ENCODE measurements at regions not wholly inside any gene's neighbourhood (a gene's known extent, or its start where the extent isn't known, plus 50 kb on each side); places are given as distances from the start of the nearest gene placed in this dataset.

GRCh38 chr1:82266351-82266750 is 465.6 kb downstream of the ADGRL2 start:
- Histone ChIP-seq H3K27ac (ENCODE audit: low read depth, low read length) (no peak overlapping the region), H3K9me3 (ENCODE audit: low read depth, low read length) (no peaks in the 10 kb centered on the region), H3K4me3 (ENCODE audit: insufficient read depth, low read length) (no peak overlapping the region), H3K4me1 (ENCODE audit: insufficient read depth, low read length) (no peaks in the 10 kb centered on the region), H3K4me2 (ENCODE audit: insufficient read depth, low read length) (no peak overlapping the region), H2AFZ (ENCODE audit: low read length) (no peak overlapping the region), H4K20me1 (ENCODE audit: insufficient read depth, low read length) (no peaks in the 10 kb centered on the region), H3K36me3 (ENCODE audit: insufficient read depth, low read length) (no peaks in the 10 kb centered on the region), H3K79me2 (ENCODE audit: insufficient read depth, low read length) (no peaks in the 10 kb centered on the region), H3K27me3 (ENCODE audit: insufficient read depth, low read length) (no peaks in the 10 kb centered on the region)
- TF ChIP-seq CTCF (IDR thresholded peaks at IDR 0.05; ENCODE audit: extremely low read depth, low read depth, low read length) = no peak
- no peak for DNase-seq (ENCODE audit: insufficient read length, low spot score, missing footprints)

DNA sequence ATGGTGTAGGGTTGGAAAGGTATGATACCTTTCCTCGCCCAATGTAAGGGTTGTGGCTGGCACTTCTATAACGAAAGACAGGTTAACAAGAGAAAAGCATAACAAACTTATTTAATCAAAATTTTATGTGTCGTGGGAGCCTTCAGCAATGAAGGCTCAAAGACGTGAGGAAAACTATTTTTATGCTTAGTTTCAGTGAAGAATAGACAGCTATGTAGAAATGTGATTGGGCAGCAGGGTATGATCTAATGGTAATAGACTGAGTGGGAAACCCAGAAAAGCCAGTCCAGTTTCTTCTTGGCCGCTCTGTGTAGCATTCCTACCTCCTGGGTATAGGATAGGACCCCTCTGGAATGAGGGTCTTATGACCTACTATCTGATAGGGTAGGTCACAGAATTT is 464.7 kb downstream of the ADGRL2 start:
- Histone ChIP-seq H3K36me3 (ENCODE audit: insufficient read depth, low read length) (no peaks in the 10 kb centered on the region), H3K79me2 (ENCODE audit: insufficient read depth, low read length) (no peaks in the 10 kb centered on the region), H3K4me2 (ENCODE audit: insufficient read depth, low read length) (no peak overlapping the region), H3K27me3 (ENCODE audit: insufficient read depth, low read length) (no peaks in the 10 kb centered on the region), H3K9me3 (ENCODE audit: low read depth, low read length) (no peaks in the 10 kb centered on the region), H2AFZ (ENCODE audit: low read length) (no peak overlapping the region), H3K4me3 (ENCODE audit: insufficient read depth, low read length) (no peak overlapping the region), H4K20me1 (ENCODE audit: insufficient read depth, low read length) (no peaks in the 10 kb centered on the region), H3K27ac (ENCODE audit: low read depth, low read length) (no peak overlapping the region), H3K4me1 (ENCODE audit: insufficient read depth, low read length) (no peaks in the 10 kb centered on the region)
- DNase-seq (ENCODE audit: insufficient read length, low spot score, missing footprints) = no peak
- TF ChIP-seq CTCF (IDR thresholded peaks at IDR 0.05; ENCODE audit: extremely low read depth, low read depth, low read length) = no peak

- no peak overlapping the region for H2AFZ ChIP-seq (ENCODE audit: low read length)
- no peak for TF ChIP-seq CTCF (IDR thresholded peaks at IDR 0.05; ENCODE audit: extremely low read depth, low read depth, low read length)
- no peak overlapping the region for H3K4me2 ChIP-seq (ENCODE audit: insufficient read depth, low read length)
- no peaks in the 10 kb centered on the region for H3K27me3 ChIP-seq (ENCODE audit: insufficient read depth, low read length)
- H3K79me2 ChIP-seq (ENCODE audit: insufficient read depth, low read length) = no peaks in the 10 kb centered on the region
- DNase-seq (ENCODE audit: insufficient read length, low spot score, missing footprints) = no peak
- no peaks in the 10 kb centered on the region for H3K9me3 ChIP-seq (ENCODE audit: low read depth, low read length)
- H4K20me1 ChIP-seq (ENCODE audit: insufficient read depth, low read length) = no peaks in the 10 kb centered on the region
- H3K4me1 ChIP-seq (ENCODE audit: insufficient read depth, low read length) = no peaks in the 10 kb centered on the region
- H3K36me3 ChIP-seq (ENCODE audit: insufficient read depth, low read length) = no peaks in the 10 kb centered on the region
- no peak overlapping the region for H3K4me3 ChIP-seq (ENCODE audit: insufficient read depth, low read length)
- no peak overlapping the region for H3K27ac ChIP-seq (ENCODE audit: low read depth, low read length)
These were observed 464.1 kb downstream of the ADGRL2 start for GRCh38 chr1:82264802-82265201.

DNA sequence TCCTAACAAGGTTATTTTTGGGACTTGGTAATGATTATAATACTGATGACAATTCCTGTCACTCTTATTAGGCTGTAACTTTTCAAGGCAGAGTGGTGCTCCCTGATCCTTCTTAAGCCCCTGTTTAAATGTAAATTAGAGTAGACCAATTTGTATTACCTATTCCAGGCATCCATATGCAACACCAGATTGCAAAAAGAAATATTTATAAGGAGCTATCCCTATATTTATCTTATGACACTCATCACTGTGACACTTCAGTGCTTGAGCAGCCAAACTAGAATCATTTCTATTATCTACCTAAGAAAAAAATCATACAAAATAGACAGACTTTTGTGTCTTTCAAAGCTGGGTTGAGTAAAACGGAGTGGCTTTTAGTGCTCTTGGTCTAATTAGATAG is 462.7 kb downstream of the ADGRL2 start:
- Histone ChIP-seq H2AFZ (ENCODE audit: low read length) (no peak overlapping the region), H3K4me2 (ENCODE audit: insufficient read depth, low read length) (no peak overlapping the region), H3K27me3 (ENCODE audit: insufficient read depth, low read length) (no peaks in the 10 kb centered on the region), H3K27ac (ENCODE audit: low read depth, low read length) (no peak overlapping the region), H3K79me2 (ENCODE audit: insufficient read depth, low read length) (no peaks in the 10 kb centered on the region), H4K20me1 (ENCODE audit: insufficient read depth, low read length) (no peaks in the 10 kb centered on the region), H3K4me1 (ENCODE audit: insufficient read depth, low read length) (no peaks in the 10 kb centered on the region), H3K4me3 (ENCODE audit: insufficient read depth, low read length) (no peak overlapping the region), H3K9me3 (ENCODE audit: low read depth, low read length) (no peaks in the 10 kb centered on the region), H3K36me3 (ENCODE audit: insufficient read depth, low read length) (no peaks in the 10 kb centered on the region)
- no peak for TF ChIP-seq CTCF (IDR thresholded peaks at IDR 0.05; ENCODE audit: extremely low read depth, low read depth, low read length)
- no peak for DNase-seq (ENCODE audit: insufficient read length, low spot score, missing footprints)
